Stimulated activated effector memory CD8-positive, alpha-beta T cell treated with anti-CD3 and anti-CD28 coated beads, Interleukin-12 subunit alpha, Interleukin-12 subunit beta, amount 100 ng/mL, for 72 hours (primary cell): ENCODE measurements at regions not wholly inside any gene's neighbourhood (a gene's known extent, or its start where the extent isn't known, plus 50 kb on each side); places are given as distances from the start of the nearest gene placed in this dataset.

Experiments
- ATAC-seq: fragments of 150-1000 bp; cut with Tn5 transposase; 2 replicates; pipeline ENCODE4 v1.10.0; 2021
- DNase-seq, 2 donors: peaks; one replicate each; pipeline ENCODE4 v3.0.0; 2021 to 2022; ENCODE audit warnings: low spot score in 2 of 2
- H3K27ac Mint-ChIP-seq: one replicate; pipeline ENCODE4 v1.8.0; 2022; ENCODE audit warnings: mild to moderate bottlenecking, mixed read lengths
- H3K36me3 Mint-ChIP-seq: one replicate; pipeline ENCODE4 v1.8.0; 2022; ENCODE audit warnings: mild to moderate bottlenecking, mixed read lengths
- H3K4me1 Mint-ChIP-seq: one replicate; pipeline ENCODE4 v1.8.0; 2022; ENCODE audit warnings: mixed read lengths
- H3K4me3 Mint-ChIP-seq: one replicate; pipeline ENCODE4 v1.8.0; 2022; ENCODE audit warnings: mild to moderate bottlenecking, mixed read lengths
- H3K9me3 Mint-ChIP-seq: one replicate; pipeline ENCODE4 v1.8.0; 2022; ENCODE audit warnings: mixed read lengths

- no peak for DNase-seq
- Mint-ChIP-seq H3K4me3 (no peak overlapping the region), H3K4me1 (no peaks in the 10 kb centered on the region), H3K36me3 (no peaks in the 10 kb centered on the region), H3K27ac (no peak overlapping the region), H3K9me3 (no peaks in the 10 kb centered on the region)
- no peak for ATAC-seq
These were observed 80.3 kb upstream of the PUDP start for GRCh38 chrX:7228226-7228625.

DNA sequence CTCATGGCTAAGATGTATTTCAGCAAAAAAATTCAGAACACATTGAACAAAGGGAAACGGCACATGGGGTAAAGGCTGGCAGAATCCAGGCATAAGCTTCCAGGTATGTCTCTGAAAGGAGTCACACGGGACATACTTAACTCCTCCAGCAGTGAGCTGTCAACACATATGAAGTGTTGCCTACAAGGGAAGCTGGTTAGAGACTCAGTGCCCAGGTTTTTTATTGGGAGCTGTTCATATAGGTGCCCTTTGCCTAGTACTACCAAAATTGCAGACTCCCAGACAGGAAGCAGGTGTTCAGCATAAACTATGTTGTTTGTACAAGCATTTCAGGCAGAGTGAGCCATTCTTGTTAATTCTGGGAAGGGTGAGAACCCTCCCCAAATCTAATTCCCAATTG lies 77.4 kb upstream of the PUDP start:
- Mint-ChIP-seq H3K4me3 (no peak overlapping the region), H3K36me3 (no peaks in the 10 kb centered on the region), H3K4me1 (no peaks in the 10 kb centered on the region), H3K9me3 (no peaks in the 10 kb centered on the region), H3K27ac (no peak overlapping the region)
- DNase-seq (no peak), ATAC-seq (no peak)

- ATAC-seq: no peak
- no peak for DNase-seq
- no peak overlapping the region for H3K4me3 Mint-ChIP-seq
These were observed 75.3 kb upstream of the PUDP start for GRCh38 chrX:7223271-7223670.

DNA sequence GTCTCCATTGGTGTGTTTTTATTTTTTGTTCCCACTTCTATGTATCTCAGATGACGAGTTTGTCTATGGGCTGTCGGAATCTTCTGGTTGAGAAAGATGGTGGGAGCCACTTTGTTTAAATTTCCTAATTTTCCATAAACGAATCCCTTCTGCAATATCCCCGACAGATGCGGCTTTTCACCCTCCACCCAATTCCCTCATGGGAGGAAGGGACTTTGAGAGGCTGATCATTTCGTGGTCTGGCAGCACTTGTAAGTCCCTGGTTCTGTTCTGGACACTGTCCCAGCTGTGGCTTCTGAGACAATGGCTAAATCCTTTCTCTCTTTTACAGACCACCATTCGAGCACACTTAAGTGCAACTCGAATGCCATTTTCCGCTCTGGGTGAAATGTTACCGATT lies 72.2 kb upstream of the PUDP start:
- ATAC-seq: no peak
- no peak for DNase-seq
- Mint-ChIP-seq H3K27ac (no peak overlapping the region), H3K4me3 (no peak overlapping the region), H3K4me1 (no peaks in the 10 kb centered on the region), H3K36me3 (no peaks in the 10 kb centered on the region), H3K9me3 (no peaks in the 10 kb centered on the region)

More at GRCh38 chrX:7223271-7223670, 75.3 kb upstream of the PUDP start:
- Mint-ChIP-seq H3K4me1 (no peaks in the 10 kb centered on the region), H3K27ac (no peak overlapping the region), H3K9me3 (no peaks in the 10 kb centered on the region), H3K36me3 (no peaks in the 10 kb centered on the region)

DNA sequence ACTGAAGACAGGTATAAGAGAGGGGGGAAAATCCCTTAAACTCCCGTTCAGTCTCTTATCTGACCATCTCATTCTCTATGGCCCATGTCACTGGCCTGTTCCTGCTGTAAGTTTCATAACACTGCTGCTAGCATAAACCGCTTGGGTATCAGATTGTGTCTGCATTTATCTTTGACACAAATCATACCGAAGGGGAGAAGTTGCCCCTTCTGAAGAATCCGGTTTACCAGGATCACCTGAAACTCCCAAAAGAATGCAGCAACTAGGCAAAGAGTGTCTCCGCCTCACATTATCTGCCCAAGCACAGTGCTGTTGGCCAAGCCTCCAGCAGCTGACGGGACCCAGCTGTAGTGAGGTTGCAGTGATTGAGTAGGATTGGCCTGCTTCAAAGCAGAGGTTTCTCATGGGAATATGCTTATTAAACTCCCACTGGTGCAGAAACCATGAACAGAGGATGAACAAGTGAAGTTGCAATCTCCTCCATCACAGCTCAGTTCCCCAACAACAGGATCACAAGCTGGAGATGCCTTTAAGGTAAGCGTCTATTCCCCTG lies 71.3 kb upstream of the PUDP start:
- no peak overlapping the region for H3K4me3 Mint-ChIP-seq
- H3K4me1 Mint-ChIP-seq: no peaks in the 10 kb centered on the region
- H3K36me3 Mint-ChIP-seq: no peaks in the 10 kb centered on the region
- DNase-seq (no peak), ATAC-seq (no peak)
- H3K9me3 Mint-ChIP-seq: no peaks in the 10 kb centered on the region
- no peak overlapping the region for H3K27ac Mint-ChIP-seq

DNA sequence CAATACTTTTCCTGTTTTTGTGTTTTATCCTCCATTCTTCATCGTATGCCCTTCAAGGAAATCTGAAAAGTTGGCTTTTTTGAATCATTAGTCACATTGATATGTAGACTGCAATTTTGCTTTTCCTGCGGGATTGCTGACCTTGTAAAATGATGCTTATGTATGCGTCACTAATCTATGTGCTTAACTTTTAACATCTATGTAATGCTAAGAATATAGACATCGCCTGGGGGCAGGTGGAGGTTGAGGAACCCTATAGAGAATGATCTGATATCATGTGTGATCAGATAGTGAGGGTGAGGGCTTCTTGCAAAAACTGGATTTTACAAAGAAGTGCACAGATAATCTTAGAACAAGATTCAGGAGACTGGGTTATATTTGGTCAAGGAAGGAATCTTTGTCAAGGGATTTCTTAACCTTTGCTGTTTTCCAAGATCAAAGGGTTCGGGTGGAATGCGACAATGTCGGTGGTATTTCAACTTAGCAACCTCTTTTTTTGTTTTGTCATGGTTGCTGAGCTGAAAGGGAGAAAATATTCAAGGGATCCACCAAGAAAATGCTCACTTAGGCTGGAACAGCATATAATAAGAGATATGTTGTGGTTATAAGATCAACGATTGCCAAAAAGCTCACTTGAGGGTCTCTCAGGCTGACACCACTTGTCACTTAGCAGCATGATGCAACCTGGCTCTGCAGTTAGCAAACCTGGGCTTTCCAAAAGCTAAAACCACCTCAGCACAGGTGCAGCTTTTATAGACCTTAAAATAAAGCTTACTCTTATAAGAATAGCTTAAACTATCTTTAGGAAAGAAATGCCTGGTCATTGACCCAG lies 70.6 kb upstream of the PUDP start:
- Mint-ChIP-seq H3K27ac (no peak overlapping the region), H3K36me3 (no peaks in the 10 kb centered on the region), H3K9me3 (no peaks in the 10 kb centered on the region), H3K4me3 (no peak overlapping the region), H3K4me1 (no peaks in the 10 kb centered on the region)
- no peak for DNase-seq
- no peak for ATAC-seq

- H3K4me3 Mint-ChIP-seq: no peak overlapping the region
- H3K9me3 Mint-ChIP-seq: no peaks in the 10 kb centered on the region
- ATAC-seq (no peak), DNase-seq (no peak)
- no peaks in the 10 kb centered on the region for H3K36me3 Mint-ChIP-seq
- no peaks in the 10 kb centered on the region for H3K4me1 Mint-ChIP-seq
- no peak overlapping the region for H3K27ac Mint-ChIP-seq
These were observed 69.1 kb upstream of the PUDP start for GRCh38 chrX:7216981-7217587.

DNA sequence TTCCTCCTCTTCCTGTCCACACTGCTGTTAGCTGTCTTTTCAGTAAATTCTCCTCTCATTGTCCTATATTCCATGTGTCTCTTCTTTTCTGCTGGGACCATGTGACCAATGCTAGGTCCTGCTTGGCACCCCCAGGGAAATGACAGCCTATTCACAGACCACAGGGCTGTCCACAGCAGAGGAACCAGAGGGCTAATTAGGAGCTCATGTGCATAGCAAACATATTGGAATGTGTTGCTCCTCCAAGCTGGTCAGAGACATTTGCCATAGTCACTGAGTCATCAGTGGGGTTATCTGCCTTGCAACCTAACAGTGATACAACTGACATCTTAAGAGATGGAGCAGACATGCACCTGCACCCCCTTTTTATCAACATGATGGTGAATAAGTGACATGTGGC lies 67.9 kb upstream of the PUDP start:
- Mint-ChIP-seq H3K36me3 (no peaks in the 10 kb centered on the region), H3K4me1 (no peaks in the 10 kb centered on the region), H3K9me3 (no peaks in the 10 kb centered on the region), H3K27ac (no peak overlapping the region), H3K4me3 (no peak overlapping the region)
- ATAC-seq: no peak
- DNase-seq: no peak

DNA sequence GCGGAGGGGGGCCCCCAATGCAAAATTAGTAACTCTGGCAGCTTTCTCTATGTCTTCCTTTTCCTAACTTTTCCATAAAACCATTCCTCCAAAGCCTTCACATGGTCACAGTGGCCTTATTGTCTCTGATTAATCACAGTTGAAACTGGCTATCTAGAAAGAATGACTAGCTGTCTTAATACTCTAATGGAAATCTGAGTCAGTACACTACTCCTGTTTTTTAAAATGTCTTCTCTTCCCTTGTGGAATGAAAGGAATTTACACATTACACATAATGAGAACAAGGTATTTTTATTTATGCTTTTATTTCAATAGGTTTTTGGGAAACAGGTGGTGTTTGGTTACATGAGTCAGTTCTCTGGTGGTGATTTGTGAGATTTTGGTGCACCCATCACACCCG lies 66.3 kb upstream of the PUDP start:
- ATAC-seq (no peak), DNase-seq (no peak)
- Mint-ChIP-seq H3K4me1 (no peaks in the 10 kb centered on the region), H3K27ac (no peak overlapping the region), H3K36me3 (no peaks in the 10 kb centered on the region), H3K9me3 (no peaks in the 10 kb centered on the region), H3K4me3 (no peak overlapping the region)

DNA sequence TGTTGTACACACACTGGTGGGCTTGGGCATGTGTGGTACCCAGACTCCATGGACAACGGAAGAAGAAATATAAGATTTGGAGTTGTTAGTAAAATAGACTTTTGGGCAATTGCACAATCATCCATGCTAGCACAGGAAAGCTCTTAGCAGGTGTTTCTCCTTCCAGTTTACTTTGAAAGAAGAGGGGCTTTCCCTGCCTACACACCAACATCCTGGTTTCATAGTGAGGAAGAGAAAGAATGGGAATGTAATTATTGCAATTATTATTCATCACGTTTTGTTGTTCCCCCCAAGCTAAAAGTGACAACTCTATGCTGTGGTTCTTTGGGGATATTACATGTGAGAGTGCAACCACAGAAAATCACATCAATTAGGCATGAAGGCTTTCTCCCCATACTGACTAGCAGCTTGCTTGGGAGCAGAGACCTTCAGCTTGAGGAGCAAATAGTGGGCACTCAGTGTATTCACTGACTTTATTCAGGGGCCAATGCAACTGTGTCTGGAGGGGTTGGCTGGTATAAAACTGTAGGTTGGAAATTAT lies 57.2 kb upstream of the PUDP start:
- Mint-ChIP-seq H3K36me3 (no peaks in the 10 kb centered on the region), H3K27ac (no peak overlapping the region), H3K4me3 (no peak overlapping the region), H3K4me1 (no peaks in the 10 kb centered on the region), H3K9me3 (no peaks in the 10 kb centered on the region)
- ATAC-seq: no peak
- no peak for DNase-seq

DNA sequence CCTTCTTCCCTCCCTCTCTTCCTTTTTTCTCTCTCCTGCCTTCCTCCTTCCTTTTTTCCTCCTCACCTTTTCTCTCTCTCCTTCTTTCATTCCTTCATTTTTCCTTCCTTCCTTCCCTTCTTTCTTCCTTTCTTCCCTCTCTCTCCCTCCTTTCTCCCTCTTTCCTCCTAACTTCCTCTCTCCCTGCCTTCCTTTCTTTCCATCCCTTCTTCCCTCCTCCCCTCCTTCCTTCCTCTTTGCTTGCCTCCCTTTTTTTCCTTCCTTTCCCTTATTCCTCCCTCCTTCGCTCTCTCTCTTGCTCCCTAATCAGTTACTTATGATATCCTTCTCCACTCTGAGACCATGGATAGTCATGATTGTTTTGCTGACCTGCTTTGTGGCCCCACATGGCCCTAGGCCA lies 56.7 kb upstream of the PUDP start:
- H3K36me3 Mint-ChIP-seq: no peaks in the 10 kb centered on the region
- no peak for DNase-seq
- no peak overlapping the region for H3K4me3 Mint-ChIP-seq
- no peaks in the 10 kb centered on the region for H3K9me3 Mint-ChIP-seq
- H3K4me1 Mint-ChIP-seq: no peaks in the 10 kb centered on the region
- no peak overlapping the region for H3K27ac Mint-ChIP-seq
- ATAC-seq: no peak

DNA sequence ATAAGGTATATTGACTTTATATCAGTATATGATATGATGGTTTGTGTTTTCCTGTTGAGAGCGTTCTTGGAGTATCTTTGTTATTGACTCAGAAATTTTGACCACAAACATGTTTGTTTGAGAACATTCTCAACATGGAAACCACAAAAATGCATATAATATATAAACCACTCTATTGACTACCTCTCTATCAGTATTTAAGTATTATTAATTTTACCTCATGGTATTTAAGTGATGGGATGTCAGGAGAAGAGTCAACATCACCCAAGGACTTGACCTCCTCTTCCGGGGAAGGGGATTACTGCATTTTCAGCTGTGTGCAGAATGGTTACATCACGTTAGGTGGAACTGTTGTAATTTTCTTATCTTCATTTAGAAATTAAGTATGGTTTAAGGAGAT lies 54.3 kb upstream of the PUDP start:
- H3K9me3 Mint-ChIP-seq: no peaks in the 10 kb centered on the region
- no peaks in the 10 kb centered on the region for H3K4me1 Mint-ChIP-seq
- DNase-seq: no peak
- no peak for ATAC-seq
- H3K27ac Mint-ChIP-seq: no peak overlapping the region
- no peak overlapping the region for H3K4me3 Mint-ChIP-seq
- H3K36me3 Mint-ChIP-seq: no peaks in the 10 kb centered on the region

DNA sequence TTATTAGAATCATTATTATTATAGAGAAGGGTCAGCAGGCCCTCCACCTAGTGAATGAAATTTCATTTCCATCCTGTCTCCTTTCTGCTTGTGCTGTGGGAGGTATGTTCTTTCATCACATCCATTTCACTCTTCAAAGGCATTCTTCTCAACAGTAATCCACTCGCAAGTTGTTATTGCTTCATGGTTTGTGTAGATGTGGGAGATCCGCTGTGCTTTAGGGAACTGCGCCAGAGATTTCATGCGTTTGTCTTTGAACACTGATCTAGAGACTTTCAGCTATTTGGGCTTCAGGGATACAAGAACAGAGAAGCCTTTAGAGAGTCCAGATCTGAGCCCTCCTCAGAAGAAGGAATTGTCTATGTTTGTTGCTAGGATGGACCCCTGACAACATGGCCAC lies 53.5 kb upstream of the PUDP start:
- Mint-ChIP-seq H3K4me1 (no peaks in the 10 kb centered on the region), H3K9me3 (no peaks in the 10 kb centered on the region), H3K4me3 (no peak overlapping the region), H3K36me3 (no peaks in the 10 kb centered on the region), H3K27ac (no peak overlapping the region)
- ATAC-seq (no peak), DNase-seq (no peak)

- DNase-seq (no peak), ATAC-seq (no peak)
- no peak overlapping the region for H3K27ac Mint-ChIP-seq
- H3K4me3 Mint-ChIP-seq: no peak overlapping the region
- no peaks in the 10 kb centered on the region for H3K4me1 Mint-ChIP-seq
- no peaks in the 10 kb centered on the region for H3K9me3 Mint-ChIP-seq
- H3K36me3 Mint-ChIP-seq: no peaks in the 10 kb centered on the region
These were observed 50.5 kb upstream of the PUDP start for GRCh38 chrX:7198499-7198898.
